ENCODE measurements at regions not wholly inside any gene's neighbourhood (a gene's known extent, or its start where the extent isn't known, plus 50 kb on each side); places are given as distances from the start of the nearest gene placed in this dataset.
A peak's percentile ranks its signal among the peaks of the same experiment; 100 is the strongest.
"Not testable (repeated sequence)": the region's sequence is repeated elsewhere in the genome, so short reads cannot be mapped to it uniquely, and the experiment has no call there.

DNA sequence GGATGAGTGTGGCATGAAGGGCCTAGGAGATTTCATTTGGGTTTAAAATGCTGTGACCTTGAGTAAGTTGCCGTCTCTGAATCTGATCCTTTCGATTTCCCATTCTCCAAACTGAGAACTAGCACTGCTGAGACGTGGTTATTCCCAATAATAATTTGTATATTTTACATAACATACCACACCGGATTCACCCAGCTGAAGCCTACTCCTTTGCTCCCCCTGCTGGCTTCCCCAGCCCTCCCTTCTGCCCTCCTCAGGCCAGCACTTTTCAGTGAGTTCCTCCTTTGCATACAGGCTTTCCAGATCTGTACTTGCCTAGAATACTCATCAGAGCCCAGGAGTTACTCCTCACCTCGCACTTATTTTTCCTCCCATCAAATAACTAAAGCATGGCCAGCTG, 255.1 kb downstream of the OR4F29 start:
- DNase-seq: not testable (repeated sequence)

DNA sequence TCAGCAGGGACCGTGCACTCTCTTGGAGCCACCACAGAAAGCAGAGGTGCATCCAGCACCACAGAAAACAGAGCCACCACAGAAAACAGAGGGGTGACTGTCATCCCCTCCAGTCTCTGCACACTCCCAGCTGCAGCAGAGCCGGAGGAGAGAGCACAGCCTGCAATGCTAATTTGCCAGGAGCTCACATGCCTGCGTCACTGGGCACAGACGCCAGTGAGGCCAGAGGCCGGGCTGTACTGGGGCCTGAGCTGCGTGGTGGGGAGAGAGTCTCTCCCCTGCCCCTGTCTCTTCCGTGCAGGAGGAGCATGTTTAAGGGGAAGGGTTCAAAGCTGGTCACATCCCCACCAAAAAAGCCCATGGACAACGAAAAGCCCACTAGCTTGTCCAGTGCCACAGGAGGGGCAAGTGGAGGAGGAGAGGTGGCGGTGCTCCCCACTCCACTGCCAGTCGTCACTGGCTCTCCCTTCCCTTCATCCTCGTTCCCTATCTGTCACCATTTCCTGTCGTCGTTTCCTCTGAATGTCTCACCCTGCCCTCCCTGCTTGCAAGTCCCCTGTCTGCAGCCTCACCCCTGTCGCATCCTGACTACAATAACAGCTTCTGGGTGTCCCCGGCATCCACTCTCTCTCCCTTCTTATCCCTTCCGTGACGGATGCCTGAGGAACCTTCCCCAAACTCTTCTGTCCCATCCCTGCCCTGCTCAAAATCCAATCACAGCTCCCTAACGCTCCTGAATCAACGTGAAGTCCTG, 260.0 kb downstream of the OR4F29 start:
- DNase-seq: peak; percentile 2

DNA sequence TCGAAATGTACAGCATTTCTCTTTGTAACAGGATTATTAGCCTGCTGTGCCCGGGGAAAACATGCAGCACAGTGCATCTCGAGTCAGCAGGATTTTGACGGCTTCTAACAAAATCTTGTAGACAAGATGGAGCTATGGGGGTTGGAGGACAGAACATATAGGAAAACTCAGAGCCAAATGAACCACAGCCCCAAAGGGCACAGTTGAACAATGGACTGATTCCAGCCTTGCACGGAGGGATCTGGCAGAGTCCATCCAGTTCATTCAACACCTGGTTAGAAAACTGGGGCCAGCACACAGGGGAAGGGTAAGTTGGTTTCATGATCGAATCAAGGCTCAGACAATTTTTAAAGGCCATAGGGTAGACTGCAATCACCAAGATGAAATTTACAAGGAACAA, 260.8 kb downstream of the OR4F29 start:
- DNase-seq: not testable (repeated sequence)

GRCh38 chr1:189915-190314, 261.6 kb downstream of the OR4F29 start:
- DNase-seq: not testable (repeated sequence)

DNA sequence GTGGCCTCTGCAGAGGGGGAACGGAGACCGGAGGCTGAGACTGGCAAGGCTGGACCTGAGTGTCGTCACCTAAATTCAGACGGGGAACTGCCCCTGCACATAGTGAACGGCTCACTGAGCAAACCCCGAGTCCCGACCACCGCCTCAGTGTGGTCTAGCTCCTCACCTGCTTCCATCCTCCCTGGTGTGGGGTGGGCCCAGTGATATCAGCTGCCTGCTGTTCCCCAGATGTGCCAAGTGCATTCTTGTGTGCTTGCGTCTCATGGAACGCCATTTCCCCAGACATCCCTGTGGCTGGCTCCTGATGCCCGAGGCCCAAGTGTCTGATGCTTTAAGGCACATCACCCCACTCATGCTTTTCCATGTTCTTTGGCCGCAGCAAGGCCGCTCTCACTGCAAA, 262.2 kb downstream of the OR4F29 start:
- DNase-seq: not testable (repeated sequence)

DNA sequence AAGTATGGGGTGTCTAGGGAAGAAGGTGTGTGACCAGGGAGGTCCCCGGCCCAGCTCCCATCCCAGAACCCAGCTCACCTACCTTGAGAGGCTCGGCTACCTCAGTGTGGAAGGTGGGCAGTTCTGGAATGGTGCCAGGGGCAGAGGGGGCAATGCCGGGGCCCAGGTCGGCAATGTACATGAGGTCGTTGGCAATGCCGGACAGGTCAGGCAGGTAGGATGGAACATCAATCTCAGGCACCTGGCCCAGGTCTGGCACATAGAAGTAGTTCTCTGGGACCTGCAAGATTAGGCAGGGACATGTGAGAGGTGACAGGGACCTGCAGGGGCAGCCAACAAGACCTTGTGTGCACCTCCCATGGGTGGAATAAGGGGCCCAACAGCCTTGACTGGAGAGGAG, 264.2 kb downstream of the OR4F29 start:
- not testable (repeated sequence) for DNase-seq

GRCh38 chr1:186691-187131, 264.8 kb downstream of the OR4F29 start:
- not testable (repeated sequence) for DNase-seq

- DNase-seq: not testable (repeated sequence)
Observed at GRCh38 chr1:186223-186622, 265.3 kb downstream of the OR4F29 start.

GRCh38 chr1:185526-185925, 266.0 kb downstream of the OR4F29 start:
- not testable (repeated sequence) for DNase-seq

DNA sequence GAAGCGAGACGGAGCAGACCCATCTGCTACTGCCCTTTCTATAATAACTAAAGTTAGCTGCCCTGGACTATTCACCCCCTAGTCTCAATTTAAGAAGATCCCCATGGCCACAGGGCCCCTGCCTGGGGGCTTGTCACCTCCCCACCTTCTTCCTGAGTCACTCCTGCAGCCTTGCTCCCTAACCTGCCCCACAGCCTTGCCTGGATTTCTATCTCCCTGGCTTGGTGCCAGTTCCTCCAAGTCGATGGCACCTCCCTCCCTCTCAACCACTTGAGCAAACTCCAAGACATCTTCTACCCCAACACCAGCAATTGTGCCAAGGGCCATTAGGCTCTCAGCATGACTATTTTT, 267.2 kb downstream of the OR4F29 start:
- DNase-seq: not testable (repeated sequence)

GRCh38 chr1:183620-184335, 267.7 kb downstream of the OR4F29 start:
- not testable (repeated sequence) for DNase-seq

GRCh38 chr1:183081-183480, 268.4 kb downstream of the OR4F29 start:
- DNase-seq: not testable (repeated sequence)

GRCh38 chr1:182631-183030, 268.8 kb downstream of the OR4F29 start:
- DNase-seq: not testable (repeated sequence)

GRCh38 chr1:181247-182216, 269.9 kb downstream of the OR4F29 start:
- DNase-seq: peak; percentile 42

DNA sequence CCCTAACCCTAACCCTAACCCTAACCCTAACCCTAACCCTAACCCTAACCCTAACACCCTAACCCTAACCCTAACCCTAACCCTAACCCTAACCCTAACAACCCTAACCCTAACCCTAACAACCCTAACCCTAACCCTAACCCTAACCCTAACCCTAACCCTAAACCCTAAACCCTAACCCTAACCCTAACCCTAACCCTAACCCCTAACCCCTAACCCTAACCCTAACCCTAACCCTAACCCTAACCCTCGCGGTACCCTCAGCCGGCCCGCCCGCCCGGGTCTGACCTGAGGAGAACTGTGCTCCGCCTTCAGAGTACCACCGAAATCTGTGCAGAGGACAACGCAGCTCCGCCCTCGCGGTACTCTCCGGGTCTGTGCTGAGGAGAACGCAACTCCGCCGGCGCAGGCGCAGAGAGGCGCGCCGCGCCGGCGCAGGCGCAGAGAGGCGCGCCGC, 270.7 kb downstream of the OR4F29 start:
- not testable (repeated sequence) for DNase-seq

GRCh38 chr1:138842-139241, 312.6 kb downstream of the OR4F29 start:
- DNase-seq: not testable (repeated sequence)

- not testable (repeated sequence) for DNase-seq
Observed at GRCh38 chr1:137664-138063, 313.8 kb downstream of the OR4F29 start.

DNA sequence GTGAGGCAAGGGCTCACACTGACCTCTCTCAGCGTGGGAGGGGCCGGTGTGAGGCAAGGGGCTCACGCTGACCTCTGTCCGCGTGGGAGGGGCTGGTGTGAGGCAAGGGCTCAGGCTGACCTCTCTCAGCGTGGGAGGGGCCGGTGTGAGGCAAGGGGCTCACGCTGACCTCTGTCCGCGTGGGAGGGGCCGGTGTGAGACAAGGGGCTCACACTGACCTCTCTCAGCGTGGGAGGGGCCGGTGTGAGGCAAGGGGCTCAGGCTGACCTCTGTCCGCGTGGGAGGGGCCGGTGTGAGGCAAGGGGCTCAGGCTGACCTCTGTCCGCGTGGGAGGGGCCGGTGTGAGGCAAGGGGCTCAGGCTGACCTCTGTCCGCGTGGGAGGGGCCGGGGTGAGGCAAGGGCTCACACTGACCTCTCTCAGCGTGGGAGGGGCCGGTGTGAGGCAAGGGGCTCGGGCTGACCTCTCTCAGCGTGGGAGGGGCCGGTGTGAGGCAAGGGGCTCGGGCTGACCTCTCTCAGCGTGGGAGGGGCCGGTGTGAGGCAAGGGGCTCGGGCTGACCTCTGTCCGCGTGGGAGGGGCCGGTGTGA, 315.0 kb downstream of the OR4F29 start:
- not testable (repeated sequence) for DNase-seq

DNA sequence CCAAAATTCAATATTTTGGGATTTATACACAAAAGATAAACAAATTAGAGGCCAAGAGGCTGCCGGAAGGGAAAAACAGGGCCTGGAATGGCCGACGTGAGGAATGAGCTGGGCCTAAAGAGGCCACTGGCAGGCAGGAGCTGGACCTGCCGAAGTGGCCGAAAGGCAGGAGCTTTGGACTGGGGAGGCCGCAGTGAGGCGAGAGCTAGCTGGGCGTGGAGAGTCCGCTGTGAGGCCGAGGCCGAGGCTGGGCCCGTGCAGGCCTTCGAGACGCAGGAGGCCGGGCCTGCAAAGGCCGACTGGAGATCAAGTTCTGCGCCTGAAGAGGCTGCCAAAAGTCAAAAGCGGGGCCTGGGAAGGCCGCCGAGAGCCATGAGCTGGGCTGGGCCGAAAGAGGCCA, 316.5 kb downstream of the OR4F29 start:
- not testable (repeated sequence) for DNase-seq

DNA sequence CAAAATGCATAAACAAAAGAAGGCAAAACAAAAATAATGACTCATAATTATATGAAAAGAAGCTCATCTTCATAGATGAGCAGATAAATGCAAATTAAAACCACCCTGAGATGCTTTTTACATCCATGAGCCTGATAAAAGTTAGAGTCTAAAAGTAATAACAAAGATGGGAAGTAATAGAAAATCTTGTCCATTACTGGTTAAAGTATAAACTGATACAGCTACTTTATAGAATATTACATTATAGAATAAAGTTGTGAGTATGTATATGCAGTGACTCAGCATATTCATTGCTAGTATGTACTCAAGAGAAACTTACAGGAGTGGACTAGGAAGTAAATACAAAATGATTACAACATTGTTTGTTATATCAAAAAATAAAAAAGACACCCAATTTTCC, 333.0 kb downstream of the OR4F29 start:
- DNase-seq: not testable (repeated sequence)

- DNase-seq: not testable (repeated sequence)
Observed at GRCh38 chr1:115534-115933, 335.9 kb downstream of the OR4F29 start.

GRCh38 chr1:104776-105175, 346.7 kb downstream of the OR4F29 start:
- not testable (repeated sequence) for DNase-seq

Measured in stimulated activated CD4-positive, alpha-beta T cell treated with anti-CD3 and anti-CD28 coated beads, Interleukin-4, amount 100 ng/mL, for 1 hour (primary cell).